Vagina (tissue), 2 donors: ENCODE measurements at regions not wholly inside any gene's neighbourhood (a gene's known extent, or its start where the extent isn't known, plus 50 kb on each side); places are given as distances from the start of the nearest gene placed in this dataset.

Experiments
- DNase-seq, 2 donors: peaks; one replicate each; pipeline ENCODE4 v3.0.0-alpha.2; 2017; ENCODE audit errors: extremely low spot score in 2 of 2
- H3K27ac ChIP-seq: fragments of 200-600 bp; sonication (generic); one replicate; pipeline ENCODE4 v1.5.1; 2019
- H3K27me3 ChIP-seq: fragments of 200-600 bp; sonication (generic); one replicate; pipeline ENCODE4 v1.5.1; 2019
- H3K36me3 ChIP-seq, 2 donors: fragments of 200-600 bp; sonication (generic); one replicate each; pipeline ENCODE4 v1.5.1; 2017 to 2019
- H3K4me1 ChIP-seq: fragments of 200-600 bp; sonication (generic); one replicate; pipeline ENCODE4 v1.5.1; 2019
- H3K4me3 ChIP-seq, 2 donors: fragments of 200-600 bp; sonication (generic); 1 replicate in 1 of 2; 2 replicates in 1 of 2; pipeline ENCODE4 v1.5.1; 2016 to 2019
- H3K9me3 ChIP-seq: fragments of 200-600 bp; sonication (generic); one replicate; pipeline ENCODE4 v1.5.1; 2019
- CTCF ChIP-seq, 3 experiments: fragments of 450-650 bp in 2 of 3; fragments of 200-600 bp in 1 of 3; sonication (generic) in 1 of 3; IDR thresholded peaks; one replicate each; pipeline ENCODE4 v1.5.1; 2017 to 2019; ENCODE audit warnings: antibody characterized with exemption in 3 of 3, mild to moderate bottlenecking in 2 of 3, moderate library complexity in 2 of 3
- POLR2A ChIP-seq, 2 donors: fragments of 450-650 bp; IDR thresholded peaks; one replicate each; pipeline ENCODE4 v1.6.1; 2017; ENCODE audit warnings: antibody characterized with exemption in 2 of 2, mild to moderate bottlenecking in 2 of 2, moderate library complexity in 2 of 2
- POLR2AphosphoS5 ChIP-seq, 2 donors: sonication (generic); formaldehyde crosslinking; IDR thresholded peaks; one replicate each; pipeline ENCODE4 v1.9.0; 2017; ENCODE audit warnings: antibody characterized with exemption in 2 of 2, mild to moderate bottlenecking in 2 of 2, low read depth in 1 of 2; ENCODE audit not compliant: insufficient read depth in 1 of 2
- intact Hi-C: fragments of 100-400 bp; cut with DNase I; formaldehyde crosslinking; loops from one replicate; pipeline ENCODE4 v1.15.1; 2023

DNA sequence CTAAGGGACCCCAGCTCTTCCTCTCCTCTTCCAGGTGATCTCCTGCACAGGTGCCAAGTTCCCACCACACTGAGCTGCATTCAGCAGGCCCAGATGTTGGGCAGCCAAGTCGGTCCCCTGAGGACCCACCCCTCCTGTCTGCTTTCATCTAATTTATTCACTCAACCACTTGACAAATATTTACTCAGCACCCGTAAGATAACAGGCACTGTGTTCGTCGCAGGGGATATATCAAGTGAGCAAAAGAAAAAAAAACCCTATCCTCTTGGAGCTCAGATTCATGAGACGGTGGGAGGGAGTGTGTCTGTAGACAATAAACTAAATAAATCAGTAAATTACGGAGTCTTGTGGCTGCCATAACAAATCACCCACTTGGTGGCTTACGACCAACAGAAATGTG, 143.6 kb downstream of the MRPL14 start:
- no peak for DNase-seq
- H3K36me3 ChIP-seq = no peaks in the 10 kb centered on the region
- intact Hi-C loops = no loop called here
- H3K27me3 ChIP-seq = no peaks in the 10 kb centered on the region
- no peak for TF ChIP-seq POLR2A (IDR thresholded peaks at IDR 0.05)
- no peak for TF ChIP-seq CTCF (IDR thresholded peaks at IDR 0.05)
- TF ChIP-seq POLR2AphosphoS5 (IDR thresholded peaks at IDR 0.05; ENCODE audit: insufficient read depth in 1 of 2, low read depth in 1 of 2) = no peak
- H3K4me1 ChIP-seq = no peaks in the 10 kb centered on the region
- H3K4me3 ChIP-seq = no peak overlapping the region
- H3K27ac ChIP-seq = no peak overlapping the region
- no peaks in the 10 kb centered on the region for H3K9me3 ChIP-seq

GRCh38 chr6:43983191-43983590, 144.1 kb downstream of the MRPL14 start:
- no peaks in the 10 kb centered on the region for H3K9me3 ChIP-seq
- H3K36me3 ChIP-seq = no peaks in the 10 kb centered on the region
- H3K4me3 ChIP-seq = no peak overlapping the region
- H3K27ac ChIP-seq = no peak overlapping the region
- intact Hi-C loops = no loop called here
- H3K27me3 ChIP-seq = no peaks in the 10 kb centered on the region
- TF ChIP-seq POLR2A (IDR thresholded peaks at IDR 0.05) (no peak), CTCF (IDR thresholded peaks at IDR 0.05) (no peak), POLR2AphosphoS5 (IDR thresholded peaks at IDR 0.05; ENCODE audit: insufficient read depth in 1 of 2, low read depth in 1 of 2) (no peak)
- no peak for DNase-seq
- no peaks in the 10 kb centered on the region for H3K4me1 ChIP-seq

GRCh38 chr6:43982084-43982625, 145.1 kb downstream of the MRPL14 start:
- H3K36me3 ChIP-seq = no peaks in the 10 kb centered on the region
- H3K4me1 ChIP-seq = no peaks in the 10 kb centered on the region
- no peak overlapping the region for H3K27ac ChIP-seq
- intact Hi-C loops = no loop called here
- H3K9me3 ChIP-seq = no peaks in the 10 kb centered on the region
- no peak overlapping the region for H3K4me3 ChIP-seq
- DNase-seq = no peak
- TF ChIP-seq POLR2AphosphoS5 (IDR thresholded peaks at IDR 0.05; ENCODE audit: insufficient read depth in 1 of 2, low read depth in 1 of 2) = no peak
- no peak for TF ChIP-seq CTCF (IDR thresholded peaks at IDR 0.05)
- TF ChIP-seq POLR2A (IDR thresholded peaks at IDR 0.05) = no peak
- no peaks in the 10 kb centered on the region for H3K27me3 ChIP-seq

- Histone ChIP-seq H3K27me3 (no peaks in the 10 kb centered on the region), H3K4me1 (no peaks in the 10 kb centered on the region), H3K36me3 (no peaks in the 10 kb centered on the region), H3K9me3 (no peaks in the 10 kb centered on the region), H3K27ac (no peak overlapping the region), H3K4me3 (no peak overlapping the region)
- no peak for DNase-seq
- intact Hi-C loops = no loop called here
- TF ChIP-seq POLR2AphosphoS5 (IDR thresholded peaks at IDR 0.05; ENCODE audit: insufficient read depth in 1 of 2, low read depth in 1 of 2) (no peak), POLR2A (IDR thresholded peaks at IDR 0.05) (no peak), CTCF (IDR thresholded peaks at IDR 0.05) (no peak)
Measured at GRCh38 chr6:43981363-43981990, 145.8 kb downstream of the MRPL14 start.

DNA sequence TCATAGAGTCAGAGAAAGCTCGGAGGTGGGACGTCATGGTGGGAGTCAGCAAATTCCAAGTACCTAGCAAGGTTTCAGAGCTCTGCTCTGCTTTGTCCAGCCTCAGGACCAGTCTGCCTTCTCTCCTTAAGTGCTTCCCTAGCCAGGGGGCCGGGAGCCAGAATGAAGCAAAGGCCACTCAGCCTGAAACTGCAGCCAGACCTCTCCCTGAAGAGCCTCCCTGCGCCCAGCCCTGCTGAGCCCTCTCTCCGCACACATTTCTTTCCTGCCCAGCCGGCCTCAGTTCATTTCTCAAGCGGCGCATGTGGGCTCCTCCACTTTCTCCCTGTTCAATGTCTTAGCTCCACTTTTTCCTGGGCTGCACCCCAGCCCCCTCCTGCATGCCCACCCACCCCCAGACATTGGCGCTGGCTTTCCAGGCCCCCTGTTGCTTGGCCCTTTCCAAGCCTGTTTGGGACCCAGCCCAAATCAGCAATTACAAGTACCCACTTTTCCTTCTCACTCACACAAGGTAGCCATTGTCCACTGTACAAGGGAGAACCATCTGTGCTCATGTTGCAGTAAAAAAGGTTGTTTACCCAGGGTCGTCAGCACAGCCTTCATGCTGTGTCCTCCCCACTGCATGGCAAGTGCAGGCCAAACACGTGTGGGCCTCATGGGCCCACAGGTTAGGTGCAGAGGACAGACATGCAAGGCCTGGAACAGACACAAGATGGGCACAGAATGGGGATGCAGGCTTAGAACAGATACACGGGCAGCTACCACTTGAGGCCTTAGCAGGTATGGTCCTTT, 147.1 kb downstream of the MRPL14 start:
- peak; percentile 55 to 72 for DNase-seq
- intact Hi-C loops = no loop called here

More for the DNA sequence above, 147.1 kb downstream of the MRPL14 start:
- no peak overlapping the region for H3K4me3 ChIP-seq
- H3K27ac ChIP-seq = no peak overlapping the region
- H3K36me3 ChIP-seq = no peaks in the 10 kb centered on the region
- H3K9me3 ChIP-seq = no peaks in the 10 kb centered on the region
- H3K4me1 ChIP-seq = no peaks in the 10 kb centered on the region
- no peak for TF ChIP-seq POLR2A (IDR thresholded peaks at IDR 0.05)
- TF ChIP-seq CTCF (IDR thresholded peaks at IDR 0.05) = no peak
- TF ChIP-seq POLR2AphosphoS5 (IDR thresholded peaks at IDR 0.05; ENCODE audit: insufficient read depth in 1 of 2, low read depth in 1 of 2) = no peak
- H3K27me3 ChIP-seq = no peaks in the 10 kb centered on the region
